Lung (tissue), 11 donors: ENCODE measurements at regions not wholly inside any gene's neighbourhood (a gene's known extent, or its start where the extent isn't known, plus 50 kb on each side); places are given as distances from the start of the nearest gene placed in this dataset.

Experiments used
- ATAC-seq: fragments of 200-7000 bp; cut with Tn5 transposase; one replicate; pipeline ENCODE4 v1.9.1; 2020; ENCODE audit warnings: moderate number of reproducible peaks; ENCODE audit not compliant: insufficient read depth, low FRiP score
- DNase-seq, 3 donors: peaks; one replicate each; pipeline ENCODE4 v3.0.0-alpha.2; 2013 to 2017
- H3K27ac ChIP-seq, 2 donors: one replicate each; pipeline ENCODE4 v1.5.1; 2013; ENCODE audit warnings: mild to moderate bottlenecking in 2 of 2, moderate library complexity in 2 of 2, control low read depth in 1 of 2, inconsistent platforms in 1 of 2, low read depth in 1 of 2, low read length in 1 of 2
- H3K27me3 ChIP-seq, 3 donors: one replicate each; pipeline ENCODE4 v1.5.1; 2013; ENCODE audit warnings: low read length in 2 of 3; ENCODE audit not compliant: control insufficient read depth in 3 of 3, insufficient read depth in 3 of 3
- H3K36me3 ChIP-seq, 4 donors: one replicate each; pipeline ENCODE4 v1.5.1; 2013; ENCODE audit warnings: low read length in 4 of 4, mild to moderate bottlenecking in 1 of 4, moderate library complexity in 1 of 4; ENCODE audit not compliant: control insufficient read depth in 4 of 4, insufficient read depth in 4 of 4
- H3K4me1 ChIP-seq, 5 donors: one replicate each; pipeline ENCODE4 v1.5.1; 2013; ENCODE audit warnings: low read length in 5 of 5, mild to moderate bottlenecking in 2 of 5, moderate library complexity in 1 of 5; ENCODE audit not compliant: control insufficient read depth in 5 of 5, insufficient read depth in 5 of 5
- H3K4me3 ChIP-seq: one replicate; pipeline ENCODE4 v1.5.1; 2013; ENCODE audit warnings: mild to moderate bottlenecking, control low read depth, moderate library complexity
- H3K9ac ChIP-seq, 2 donors: one replicate each; pipeline ENCODE4 v1.5.1; 2013; ENCODE audit warnings: low read length in 2 of 2, control low read depth in 1 of 2; ENCODE audit not compliant: insufficient read depth in 1 of 2
- H3K9me3 ChIP-seq, 4 donors: one replicate each; pipeline ENCODE4 v1.5.1; 2013; ENCODE audit warnings: low read length in 3 of 4, mild to moderate bottlenecking in 1 of 4, moderate library complexity in 1 of 4; ENCODE audit not compliant: control insufficient read depth in 4 of 4, insufficient read depth in 3 of 4
- WGBS, 2 donors: extraction: QIAGEN DNeasy Blood & Tissue Kit; methylation state at CpG; one replicate each; pipeline ENCODE4 v1.1.7; 2013; 5-methylcytosine and 5-hydroxymethylcytosine counted together
- TF ChIP-seq, protein P1 (sequence below): IDR thresholded peaks from 2 replicates; pipeline ENCODE4 v1.5.1; 2012; ENCODE audit warnings: mild to moderate bottlenecking; ENCODE audit errors: control extremely low read depth, extremely low read depth
- donor health status: control.
- donor health status: control.
- donor health status: Bipolar disorder and iron deficiency.
- donor health status: healthy.
- donor health status: DM: yes; HTN: yes; CAD: no.

GRCh38 chr9:97747201-97747965, 50.2 kb upstream of the XPA start:
- TF ChIP-seq, protein P1, sequence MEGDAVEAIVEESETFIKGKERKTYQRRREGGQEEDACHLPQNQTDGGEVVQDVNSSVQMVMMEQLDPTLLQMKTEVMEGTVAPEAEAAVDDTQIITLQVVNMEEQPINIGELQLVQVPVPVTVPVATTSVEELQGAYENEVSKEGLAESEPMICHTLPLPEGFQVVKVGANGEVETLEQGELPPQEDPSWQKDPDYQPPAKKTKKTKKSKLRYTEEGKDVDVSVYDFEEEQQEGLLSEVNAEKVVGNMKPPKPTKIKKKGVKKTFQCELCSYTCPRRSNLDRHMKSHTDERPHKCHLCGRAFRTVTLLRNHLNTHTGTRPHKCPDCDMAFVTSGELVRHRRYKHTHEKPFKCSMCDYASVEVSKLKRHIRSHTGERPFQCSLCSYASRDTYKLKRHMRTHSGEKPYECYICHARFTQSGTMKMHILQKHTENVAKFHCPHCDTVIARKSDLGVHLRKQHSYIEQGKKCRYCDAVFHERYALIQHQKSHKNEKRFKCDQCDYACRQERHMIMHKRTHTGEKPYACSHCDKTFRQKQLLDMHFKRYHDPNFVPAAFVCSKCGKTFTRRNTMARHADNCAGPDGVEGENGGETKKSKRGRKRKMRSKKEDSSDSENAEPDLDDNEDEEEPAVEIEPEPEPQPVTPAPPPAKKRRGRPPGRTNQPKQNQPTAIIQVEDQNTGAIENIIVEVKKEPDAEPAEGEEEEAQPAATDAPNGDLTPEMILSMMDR: no peak
- Histone ChIP-seq H3K36me3 (no peaks in the 10 kb centered on the region), H3K27ac (no peak overlapping the region), H3K4me1 (no peaks in the 10 kb centered on the region), H3K9ac (no peak overlapping the region), H3K4me3 (no peak overlapping the region), H3K27me3 (peaks cover 0 to 11% (median 3%) of the 10 kb centered on the region in 3 donors), H3K9me3 (peaks cover 0 to 8% (median 2%) of the 10 kb centered on the region in 4 donors)
- ATAC-seq (no peak), DNase-seq (no peak)
- 80 to 84% methylated on average over 4 of the region's 4 CpGs for WGBS, 2 donors

- ATAC-seq (no peak), DNase-seq (no peak)
- H3K4me1 ChIP-seq: no peaks in the 10 kb centered on the region
- 31 to 45% methylated on average over 1 of the region's 1 CpG for WGBS, 2 donors
- H3K27ac ChIP-seq: no peak overlapping the region
- H3K27me3 ChIP-seq: peaks cover 0 to 5% (median 0%) of the 10 kb centered on the region in 3 donors
- no peak overlapping the region for H3K4me3 ChIP-seq
- TF ChIP-seq, protein P1: no peak
- H3K9ac ChIP-seq: no peak overlapping the region
- H3K9me3 ChIP-seq: peaks cover 0 to 4% (median 0%) of the 10 kb centered on the region in 4 donors
- no peaks in the 10 kb centered on the region for H3K36me3 ChIP-seq
These were observed 51.4 kb upstream of the XPA start for GRCh38 chr9:97748525-97748924.

GRCh38 chr9:97749928-97750327, 52.8 kb upstream of the XPA start:
- H3K4me3 ChIP-seq: no peak overlapping the region
- TF ChIP-seq, protein P1: no peak
- H3K27ac ChIP-seq: no peak overlapping the region
- H3K36me3 ChIP-seq: no peaks in the 10 kb centered on the region
- WGBS, 2 donors: 77 to 90% methylated on average over 3 of the region's 3 CpGs
- H3K9me3 ChIP-seq: peaks cover 0 to 2% (median 0%) of the 10 kb centered on the region in 4 donors
- H3K9ac ChIP-seq: no peak overlapping the region
- DNase-seq (no peak), ATAC-seq (no peak)
- no peaks in the 10 kb centered on the region for H3K27me3 ChIP-seq
- H3K4me1 ChIP-seq: no peaks in the 10 kb centered on the region

GRCh38 chr9:97751531-97751930, 54.4 kb upstream of the XPA start:
- no peaks in the 10 kb centered on the region for H3K27me3 ChIP-seq
- no peaks in the 10 kb centered on the region for H3K36me3 ChIP-seq
- no peak overlapping the region for H3K9ac ChIP-seq
- no peaks in the 10 kb centered on the region for H3K4me1 ChIP-seq
- no peak overlapping the region for H3K4me3 ChIP-seq
- DNase-seq: no peak
- no peaks in the 10 kb centered on the region for H3K9me3 ChIP-seq
- TF ChIP-seq, protein P1: no peak
- no peak for ATAC-seq
- H3K27ac ChIP-seq: no peak overlapping the region
